ENCODE measurements at regions not wholly inside any gene's neighbourhood (a gene's known extent, or its start where the extent isn't known, plus 50 kb on each side); places are given as distances from the start of the nearest gene placed in this dataset.

- TF ChIP-seq ATF3 (CRISPR knock-in tag; conservative IDR thresholded peaks at IDR 0.05) = no peak
- TF ChIP-seq, protein P1, sequence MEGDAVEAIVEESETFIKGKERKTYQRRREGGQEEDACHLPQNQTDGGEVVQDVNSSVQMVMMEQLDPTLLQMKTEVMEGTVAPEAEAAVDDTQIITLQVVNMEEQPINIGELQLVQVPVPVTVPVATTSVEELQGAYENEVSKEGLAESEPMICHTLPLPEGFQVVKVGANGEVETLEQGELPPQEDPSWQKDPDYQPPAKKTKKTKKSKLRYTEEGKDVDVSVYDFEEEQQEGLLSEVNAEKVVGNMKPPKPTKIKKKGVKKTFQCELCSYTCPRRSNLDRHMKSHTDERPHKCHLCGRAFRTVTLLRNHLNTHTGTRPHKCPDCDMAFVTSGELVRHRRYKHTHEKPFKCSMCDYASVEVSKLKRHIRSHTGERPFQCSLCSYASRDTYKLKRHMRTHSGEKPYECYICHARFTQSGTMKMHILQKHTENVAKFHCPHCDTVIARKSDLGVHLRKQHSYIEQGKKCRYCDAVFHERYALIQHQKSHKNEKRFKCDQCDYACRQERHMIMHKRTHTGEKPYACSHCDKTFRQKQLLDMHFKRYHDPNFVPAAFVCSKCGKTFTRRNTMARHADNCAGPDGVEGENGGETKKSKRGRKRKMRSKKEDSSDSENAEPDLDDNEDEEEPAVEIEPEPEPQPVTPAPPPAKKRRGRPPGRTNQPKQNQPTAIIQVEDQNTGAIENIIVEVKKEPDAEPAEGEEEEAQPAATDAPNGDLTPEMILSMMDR (IDR thresholded peaks at IDR 0.05) = no peak
- TF ChIP-seq JUN (CRISPR knock-in tag; IDR thresholded peaks at IDR 0.05) = no peak
These were observed 243.4 kb upstream of the PLET1 start for GRCh38 chr11:112504056-112504455.

All from WTC11 (cell line).